Kasumi-1 (cell line): ENCODE measurements at regions not wholly inside any gene's neighbourhood (a gene's known extent, or its start where the extent isn't known, plus 50 kb on each side); places are given as distances from the start of the nearest gene placed in this dataset.
"Not testable (repeated sequence)": the region's sequence is repeated elsewhere in the genome, so short reads cannot be mapped to it uniquely, and the experiment has no call there.

Experiments
- DNase-seq, 2 experiments: peaks; one replicate each; lab custom pipeline; 2025; lab: John Stamatoyannopoulos, UW

DNA sequence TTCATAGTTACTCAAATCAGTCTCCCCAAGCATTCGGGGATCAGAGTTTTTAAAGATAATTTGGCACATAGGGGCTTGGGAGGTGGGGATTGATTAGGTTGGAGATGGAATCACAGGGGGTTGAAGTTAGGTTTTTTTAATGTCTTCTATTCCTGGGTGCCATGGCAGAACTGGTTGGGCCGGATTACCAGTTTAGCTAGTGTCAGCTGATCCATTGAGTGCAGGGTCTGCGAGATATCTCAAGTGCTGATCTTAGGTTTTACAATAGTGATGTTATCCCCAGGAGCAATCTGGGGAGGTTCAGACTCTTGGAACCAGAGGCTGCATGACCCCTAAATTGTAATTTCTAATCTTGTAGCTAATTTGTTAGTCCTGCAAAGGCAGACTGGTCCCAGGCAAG is 163.5 kb upstream of the ATP10A start:
- not testable (repeated sequence) for DNase-seq

DNA sequence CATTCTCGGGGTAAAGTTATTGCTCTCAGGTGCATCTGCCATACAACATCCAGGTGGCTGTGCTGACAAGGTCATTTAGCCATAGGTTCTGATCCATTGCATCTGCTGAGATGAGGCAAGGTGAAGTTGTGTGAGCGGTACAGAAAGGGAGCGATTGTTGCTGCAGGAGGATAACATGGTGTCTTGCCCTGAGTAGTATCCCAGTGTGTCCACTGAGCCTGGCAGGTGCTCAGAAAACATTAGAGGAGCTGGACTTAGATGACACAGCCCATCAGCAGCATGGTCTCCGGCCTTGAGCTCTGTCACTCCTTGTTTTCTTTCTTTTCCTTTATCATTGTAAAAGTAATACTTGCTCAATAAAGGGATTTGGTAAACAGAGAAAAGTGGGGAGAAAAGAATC is 161.1 kb upstream of the ATP10A start:
- DNase-seq = no peak

DNA sequence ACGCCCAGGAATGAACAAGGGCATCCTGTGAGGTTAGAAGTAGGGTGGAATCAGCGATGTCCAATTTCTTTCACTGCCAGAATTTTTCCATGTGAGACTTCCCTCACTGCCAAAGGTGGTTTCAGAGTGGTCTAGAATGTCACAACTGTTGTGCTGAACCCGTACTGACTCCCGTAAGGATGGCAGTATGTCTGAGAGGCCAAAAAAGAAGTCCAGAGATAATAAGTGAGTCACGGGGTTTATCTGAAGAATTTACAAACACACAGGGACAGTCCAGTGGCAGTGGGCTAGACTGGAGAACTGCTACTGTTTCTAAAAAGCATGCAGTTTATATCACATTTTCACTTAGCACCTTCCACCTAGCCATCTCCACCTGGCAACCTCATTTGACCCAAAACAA is 160.6 kb upstream of the ATP10A start:
- no peak for DNase-seq

DNA sequence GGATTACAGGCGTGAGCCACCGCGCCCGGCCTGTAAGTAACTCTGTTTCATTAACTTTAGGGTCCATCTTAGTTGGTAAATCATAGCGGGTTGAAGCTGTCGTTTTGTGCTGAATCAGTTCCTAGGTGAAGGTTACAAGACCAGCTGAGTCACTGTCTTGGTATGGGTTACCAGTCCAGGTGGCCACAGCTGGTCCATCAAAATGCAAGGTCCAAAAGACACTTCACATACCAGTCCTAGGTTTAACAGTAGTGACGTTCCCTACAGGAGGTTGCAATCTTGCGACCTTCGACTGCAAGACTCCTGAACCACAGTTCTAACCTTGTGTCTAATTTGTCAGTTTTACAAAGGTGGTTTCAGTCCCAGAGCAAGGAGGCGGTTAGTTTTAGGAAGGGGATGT is 160.1 kb upstream of the ATP10A start:
- no peak for DNase-seq

DNA sequence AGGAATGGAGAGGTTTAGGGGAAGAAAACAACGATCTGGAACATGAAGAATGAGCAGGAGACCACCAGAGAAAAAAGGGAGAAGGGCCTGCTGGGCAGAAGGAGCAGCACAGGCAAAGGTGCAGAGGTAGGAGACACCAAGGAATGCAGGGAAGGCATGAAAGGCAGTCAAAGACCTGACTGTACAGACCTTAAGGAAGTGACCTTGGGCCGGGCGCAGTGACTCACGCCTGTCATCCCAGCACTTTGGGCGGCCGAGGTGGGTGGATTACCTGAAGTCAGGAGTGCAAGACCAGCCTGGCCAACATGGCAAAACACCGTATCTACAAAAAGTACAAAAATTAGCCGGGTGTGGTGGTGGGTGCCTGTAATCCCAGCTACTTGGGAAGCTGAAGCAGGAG is 157.7 kb upstream of the ATP10A start:
- DNase-seq = no peak

DNA sequence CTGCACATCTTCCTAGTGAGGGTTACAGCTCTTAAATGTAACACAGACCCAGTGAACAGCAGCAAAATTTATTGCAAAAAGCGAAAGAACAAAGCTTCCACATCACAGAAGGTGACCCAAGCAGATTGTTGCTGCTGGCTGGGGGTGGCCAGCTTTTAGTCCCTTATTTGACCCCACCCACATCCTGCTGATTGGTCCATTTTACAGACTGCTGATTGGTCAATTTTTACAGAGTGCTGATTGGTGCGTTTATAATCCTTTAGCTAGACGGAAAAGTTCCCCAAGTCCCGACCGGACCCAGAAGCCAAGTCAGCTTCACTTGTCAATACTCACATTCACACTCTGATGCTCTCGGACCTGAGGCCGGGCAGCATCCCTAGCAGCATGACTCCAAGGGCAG is 154.5 kb upstream of the ATP10A start:
- DNase-seq = no peak

DNA sequence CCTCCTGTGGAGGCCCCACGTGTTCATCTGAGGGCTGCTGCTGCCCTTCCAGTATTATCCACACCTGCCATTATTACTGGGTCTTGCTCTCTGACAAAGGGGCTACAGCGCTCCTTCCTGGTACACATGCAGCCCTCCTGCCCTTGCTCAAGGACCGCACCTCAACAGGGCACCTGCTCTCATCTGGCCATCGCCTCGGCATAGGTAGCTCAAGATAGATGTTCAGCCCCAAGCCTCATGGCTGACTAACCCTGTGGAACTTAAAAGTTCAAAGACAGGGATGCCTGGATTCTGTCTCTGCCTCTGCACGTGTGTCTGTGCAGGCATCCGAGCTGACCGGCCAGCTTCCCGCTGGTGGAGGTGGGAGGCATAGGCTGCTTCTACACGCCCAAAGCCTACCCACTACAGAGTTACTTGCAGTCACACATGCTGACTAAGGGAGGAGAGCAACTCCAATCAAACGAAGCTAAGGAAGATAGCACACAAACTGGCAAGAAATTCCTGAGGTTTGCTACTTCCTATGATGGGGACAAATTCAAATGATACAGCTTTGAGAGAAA is 152.5 kb upstream of the ATP10A start:
- no peak for DNase-seq

DNA sequence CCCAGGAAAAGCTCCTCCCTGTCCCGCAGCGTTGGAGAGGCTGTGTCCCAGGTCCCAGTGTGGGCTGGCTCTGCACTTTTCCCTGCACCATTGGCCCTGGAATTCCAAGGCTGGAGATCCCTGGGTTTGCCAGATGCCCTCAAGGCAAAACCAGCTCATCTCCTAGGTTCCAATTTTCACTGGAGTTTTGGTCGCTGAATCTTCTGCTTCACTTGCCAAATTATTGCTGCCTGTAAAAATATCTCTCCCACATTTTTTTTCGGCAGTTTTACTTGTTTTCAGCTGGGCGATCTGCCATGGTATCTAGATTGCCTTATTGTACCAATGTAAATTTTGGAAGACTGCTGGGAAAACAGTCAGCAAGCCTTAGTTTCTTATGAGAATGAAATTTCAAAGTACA is 150.9 kb upstream of the ATP10A start:
- no peak for DNase-seq

DNA sequence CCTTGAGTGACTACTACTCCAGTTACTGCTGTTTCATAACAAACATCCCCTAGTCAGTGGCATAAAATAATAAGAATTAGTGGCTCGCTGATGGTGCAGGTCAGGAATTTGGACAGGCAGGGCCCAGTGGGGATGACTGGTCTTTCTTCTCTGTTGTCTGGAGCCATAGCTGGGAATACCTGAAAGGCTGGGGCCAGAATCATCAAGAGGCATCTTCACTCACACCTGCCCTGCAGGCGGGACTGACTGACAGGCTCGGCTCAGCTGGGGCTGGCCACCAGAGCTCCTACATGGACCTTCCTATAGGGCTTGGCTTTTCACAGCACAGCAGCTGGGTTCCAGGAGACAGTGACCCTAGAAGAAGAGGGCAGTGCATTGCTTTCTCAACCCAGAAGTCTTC is 148.8 kb upstream of the ATP10A start:
- DNase-seq = no peak

DNA sequence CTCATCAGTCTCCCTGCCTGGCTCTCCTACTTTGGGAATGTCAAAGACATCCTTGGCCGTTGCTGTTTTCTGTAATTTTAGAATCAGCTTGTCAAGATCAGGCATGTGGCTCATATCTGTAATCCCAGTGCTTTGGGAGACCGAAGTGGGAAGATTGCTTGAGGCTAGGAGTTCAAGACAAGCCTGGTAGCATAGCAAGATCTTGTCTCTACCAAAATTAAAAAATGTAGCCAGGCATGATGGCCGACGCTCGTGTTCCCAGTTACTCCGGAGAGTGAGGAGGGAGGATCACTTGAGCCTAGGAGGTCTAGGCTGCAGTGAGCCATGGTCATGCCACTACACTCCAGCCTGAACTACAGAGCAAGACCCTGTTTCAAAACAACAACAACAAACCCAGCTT is 144.0 kb upstream of the ATP10A start:
- DNase-seq = no peak

DNA sequence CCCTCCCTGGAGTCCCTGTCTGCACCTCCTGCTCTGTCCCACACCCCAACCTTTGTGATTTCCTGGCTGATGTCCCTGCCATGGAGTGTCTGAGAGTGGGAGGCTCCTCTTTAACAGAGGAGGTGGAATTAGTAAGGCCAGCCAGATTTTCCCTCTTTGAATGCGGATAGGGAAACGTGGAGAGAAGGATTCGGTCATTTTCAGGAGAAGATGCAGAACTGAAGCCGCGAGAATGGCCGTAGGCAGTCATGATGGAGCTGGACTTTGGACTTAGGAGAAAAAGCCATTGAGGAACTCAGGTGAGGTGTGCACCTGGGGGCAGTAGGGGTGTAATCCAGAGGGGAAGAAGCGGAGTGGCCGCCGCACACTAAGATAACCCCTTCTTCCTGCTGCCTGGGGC is 138.1 kb upstream of the ATP10A start:
- DNase-seq = no peak

DNA sequence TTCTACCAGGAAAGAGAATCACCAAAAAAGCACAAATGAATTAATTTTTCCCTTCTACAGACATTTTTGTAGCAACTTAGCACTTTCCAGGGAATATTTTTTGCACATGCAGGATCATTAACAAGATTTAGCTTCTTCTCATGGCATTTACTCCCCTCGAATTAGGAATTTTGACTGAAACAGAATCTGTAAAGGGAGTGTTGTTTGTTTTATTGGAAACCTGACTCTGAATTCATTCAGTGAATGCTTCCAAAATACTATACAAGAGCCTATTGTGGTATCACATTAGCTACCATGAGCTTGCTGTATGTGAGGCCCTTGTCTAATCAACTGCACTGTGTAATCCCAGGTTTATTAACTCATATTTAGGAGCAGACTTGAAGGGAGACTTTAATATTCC is 130.4 kb upstream of the ATP10A start:
- no peak for DNase-seq

DNA sequence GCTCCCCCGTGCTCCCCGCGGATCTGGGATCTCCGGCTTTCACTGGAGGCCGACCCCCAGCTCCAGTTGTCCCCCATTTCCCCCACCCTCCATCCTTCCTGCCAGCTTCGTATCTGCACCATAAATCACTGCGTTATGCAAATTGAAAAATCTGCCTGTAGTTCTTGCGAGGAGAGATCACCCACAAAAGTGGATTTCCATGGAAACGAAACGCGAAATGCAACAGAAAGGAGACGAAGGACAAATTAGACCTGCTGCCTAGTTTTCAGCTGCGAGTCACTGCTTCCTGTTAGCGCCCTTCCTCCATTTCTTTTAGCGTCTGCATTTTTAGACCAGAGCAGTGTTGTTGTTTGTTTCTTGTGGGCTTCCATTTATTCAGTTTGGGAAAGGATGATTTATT is 127.1 kb upstream of the ATP10A start:
- DNase-seq = no peak

DNA sequence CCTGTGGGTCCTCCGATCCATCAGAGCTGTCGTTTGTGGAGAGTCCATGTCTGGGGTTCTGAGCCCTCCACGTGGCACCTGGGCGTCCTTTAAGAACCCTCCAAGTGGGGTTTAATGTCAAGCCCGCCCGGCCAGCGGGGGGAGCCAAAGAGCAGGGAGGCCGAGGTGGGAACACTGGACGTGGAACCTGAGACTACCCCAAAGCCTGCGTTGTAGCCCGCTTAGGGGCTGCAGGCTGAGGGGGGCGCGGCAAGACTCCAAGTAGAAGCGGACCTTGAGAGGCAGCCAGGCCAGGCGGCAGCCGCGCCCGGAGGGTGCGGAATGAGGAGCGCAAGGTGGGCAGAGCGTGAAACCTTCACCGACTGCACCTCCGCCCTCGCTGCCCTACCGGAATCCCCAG is 126.2 kb upstream of the ATP10A start:
- no peak for DNase-seq

DNA sequence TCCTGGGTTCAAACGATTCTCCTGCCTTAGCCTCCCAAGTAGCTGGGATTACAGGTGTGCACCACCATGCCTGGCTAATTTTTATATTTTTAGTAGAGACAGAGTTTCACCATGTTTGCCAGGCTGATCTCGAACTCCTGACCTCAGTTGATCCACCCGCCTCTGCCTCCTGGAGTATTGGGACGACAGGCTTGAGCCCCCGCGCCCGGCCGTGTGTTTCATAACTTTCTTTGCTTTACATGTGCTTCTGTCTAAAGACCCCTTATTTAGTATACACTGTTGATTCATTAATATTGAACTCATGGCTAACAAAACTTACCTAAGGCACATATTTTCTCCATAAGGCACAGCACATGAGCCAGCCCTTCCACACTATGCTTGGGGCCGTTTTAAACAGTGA is 125.6 kb upstream of the ATP10A start:
- DNase-seq = not testable (repeated sequence)

DNA sequence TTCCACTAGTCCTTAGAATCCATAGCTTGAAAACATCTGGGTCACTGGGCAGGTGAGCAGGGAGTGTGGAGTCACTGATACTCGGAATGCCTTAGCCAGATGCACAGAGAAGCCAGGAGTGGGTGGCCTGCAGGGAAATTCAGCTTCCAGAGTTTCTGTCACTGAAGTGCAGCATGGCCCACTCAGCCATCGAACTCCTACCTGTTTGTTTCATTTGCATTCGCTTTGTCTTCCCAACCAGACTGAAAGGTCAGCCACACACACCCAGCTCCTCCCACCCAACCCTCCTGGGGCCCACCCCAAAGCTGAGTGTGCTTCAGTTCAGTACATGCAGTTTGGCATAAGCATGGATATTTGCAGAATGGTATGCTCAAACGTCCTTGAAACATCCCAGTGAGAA is 124.5 kb upstream of the ATP10A start:
- DNase-seq = no peak

DNA sequence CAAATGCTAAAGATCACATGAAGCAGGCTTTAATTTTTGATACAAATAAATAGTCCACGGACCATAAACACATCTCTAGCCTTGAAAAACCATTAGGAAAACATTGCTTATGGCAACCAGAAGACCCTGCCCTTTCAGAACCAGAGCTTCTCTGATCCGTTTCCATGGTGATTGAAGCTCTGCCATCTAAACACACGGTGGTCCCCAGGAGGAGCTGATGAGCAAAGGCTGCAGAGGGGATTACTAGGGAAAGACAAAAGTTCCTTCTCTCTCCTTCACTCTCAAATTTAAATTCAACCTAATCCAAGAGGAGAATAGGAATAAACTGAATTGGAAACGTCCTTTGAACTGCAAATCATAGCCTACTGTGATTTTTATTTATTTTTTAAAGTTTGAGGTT is 122.0 kb upstream of the ATP10A start:
- DNase-seq = no peak

DNA sequence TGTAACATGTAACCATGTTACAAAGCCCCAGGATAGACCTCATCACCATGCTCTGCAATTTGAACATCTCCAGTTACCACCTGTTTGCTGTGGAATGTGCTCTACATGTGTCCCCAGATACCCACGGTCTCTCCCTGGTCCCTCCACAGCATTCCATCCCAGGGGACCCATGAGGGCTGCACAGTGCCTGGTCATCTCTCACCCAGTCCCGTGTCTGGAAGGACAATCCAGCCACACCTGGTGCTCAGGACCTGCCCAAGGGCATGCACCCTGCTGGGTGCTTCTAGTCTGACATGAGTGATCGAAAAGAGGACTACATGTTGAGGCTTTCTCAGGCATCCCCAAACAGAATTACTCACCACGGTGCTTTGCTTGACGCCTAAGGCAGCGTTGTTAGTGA is 119.6 kb upstream of the ATP10A start:
- no peak for DNase-seq

DNA sequence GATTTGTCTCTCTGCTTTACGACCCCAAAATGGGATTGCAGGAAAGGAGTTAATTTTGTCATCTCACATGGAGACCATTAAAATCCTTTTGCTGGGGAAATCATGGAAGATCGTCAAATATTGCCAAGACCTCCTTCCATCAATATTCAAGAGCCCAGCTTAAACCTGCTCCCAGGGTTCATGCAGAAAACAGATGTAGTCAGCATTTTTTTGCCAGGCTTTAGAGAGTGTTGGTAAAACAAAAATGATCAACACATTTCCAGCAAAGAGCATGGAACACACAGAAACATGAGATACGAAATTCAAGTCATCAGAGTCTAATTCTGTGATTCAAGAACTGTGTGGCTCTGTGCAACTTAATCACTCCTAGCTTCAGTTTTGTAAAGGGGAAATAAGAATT is 118.0 kb upstream of the ATP10A start:
- DNase-seq = no peak

DNA sequence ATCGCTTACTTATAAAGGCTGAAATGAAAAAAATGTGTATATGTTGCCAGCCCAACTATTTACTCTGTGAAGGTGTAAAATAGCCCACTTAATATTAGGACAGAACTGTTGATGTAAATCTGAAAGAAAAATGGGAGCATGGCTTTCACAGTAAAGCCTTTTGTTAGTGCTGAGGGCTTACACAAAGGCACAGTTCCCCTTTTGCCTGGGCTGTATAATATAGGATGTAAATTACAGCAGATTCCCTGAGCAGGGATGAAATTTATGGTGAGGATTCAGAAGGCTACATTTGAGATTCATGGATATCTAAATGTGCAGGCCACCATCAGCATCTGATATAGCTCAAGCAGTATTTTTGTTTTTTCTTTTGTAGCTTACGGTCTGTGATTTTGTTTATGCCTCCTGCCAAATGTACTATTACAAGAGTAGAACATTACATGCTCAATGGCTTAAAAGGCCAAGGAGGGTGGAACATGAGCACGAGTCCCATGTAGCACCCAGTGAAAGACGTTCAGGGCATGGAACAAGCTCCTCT is 109.1 kb upstream of the ATP10A start:
- DNase-seq = no peak

DNA sequence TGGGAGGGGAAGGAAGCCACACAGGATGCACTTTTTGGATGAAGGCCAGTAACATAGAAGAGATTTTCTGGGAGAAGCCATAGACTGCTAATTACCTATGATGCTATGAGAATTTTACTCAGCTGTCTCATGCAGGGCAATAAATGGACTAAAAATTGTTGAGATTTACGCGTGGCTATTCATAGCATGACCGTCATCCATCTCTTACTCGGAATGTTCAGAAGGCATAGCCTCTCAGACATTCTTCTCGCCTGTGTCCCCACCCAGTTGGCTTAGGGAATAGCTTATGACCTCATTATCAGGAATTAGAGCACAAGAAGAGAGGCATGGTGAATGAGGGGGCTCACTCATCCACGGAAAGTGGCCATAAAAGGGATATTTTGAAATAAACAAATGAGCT is 107.9 kb upstream of the ATP10A start:
- no peak for DNase-seq

DNA sequence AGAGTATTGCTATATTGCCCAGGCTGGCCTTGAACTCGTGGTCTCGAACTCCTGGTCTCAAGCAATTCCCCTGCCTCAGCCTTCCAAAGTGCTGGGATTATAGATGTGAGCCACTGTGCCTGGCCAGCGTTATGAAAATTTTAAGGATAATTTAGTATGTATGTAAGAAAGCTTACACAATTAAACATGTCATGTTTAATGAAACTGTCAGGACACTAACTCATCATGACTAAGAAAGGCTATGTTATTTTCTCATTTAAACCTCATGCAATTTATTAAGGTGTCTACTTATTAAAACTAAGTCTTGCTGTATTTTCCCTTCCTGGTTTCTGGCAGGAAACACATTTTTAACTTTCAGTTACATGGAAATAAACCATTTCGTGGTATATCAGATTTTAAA is 106.8 kb upstream of the ATP10A start:
- no peak for DNase-seq

DNA sequence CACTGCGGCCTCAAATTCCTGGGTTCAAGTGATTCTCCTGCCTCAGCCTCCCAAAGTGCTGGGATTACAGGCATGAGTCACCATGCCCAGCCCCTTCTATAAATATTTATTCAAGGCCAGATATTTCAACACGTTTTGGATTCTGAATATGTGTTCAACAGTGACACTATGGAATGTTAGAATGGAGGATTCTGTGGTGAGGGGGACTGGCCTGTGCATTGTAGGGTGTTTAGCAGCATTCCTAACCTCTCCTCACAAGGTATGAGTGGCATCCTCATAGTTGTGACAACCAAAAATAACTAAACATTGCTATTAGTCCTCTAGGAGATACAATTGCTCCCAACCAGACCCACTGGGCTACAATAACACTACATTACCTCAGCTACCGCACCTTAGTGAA is 104.0 kb upstream of the ATP10A start:
- no peak for DNase-seq

DNA sequence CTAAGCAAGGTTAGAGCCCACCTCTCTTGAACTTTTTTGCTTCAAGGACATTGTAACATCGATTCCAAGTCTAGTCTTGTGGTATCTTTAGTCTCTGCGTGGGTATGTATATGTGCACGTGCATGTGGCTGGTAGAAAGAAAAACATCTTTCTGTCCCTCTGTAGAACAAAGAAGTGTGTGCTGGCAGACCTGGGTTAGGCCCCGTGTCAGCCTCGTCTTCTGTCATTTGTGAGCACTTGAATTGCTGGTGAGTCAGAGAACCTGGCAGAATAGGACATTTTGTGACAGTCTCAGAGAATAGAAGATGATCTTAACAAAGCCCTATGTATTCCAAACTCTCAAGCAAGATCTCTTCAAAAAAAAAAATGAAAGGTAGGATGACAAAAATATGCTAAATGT is 102.2 kb upstream of the ATP10A start:
- no peak for DNase-seq

DNA sequence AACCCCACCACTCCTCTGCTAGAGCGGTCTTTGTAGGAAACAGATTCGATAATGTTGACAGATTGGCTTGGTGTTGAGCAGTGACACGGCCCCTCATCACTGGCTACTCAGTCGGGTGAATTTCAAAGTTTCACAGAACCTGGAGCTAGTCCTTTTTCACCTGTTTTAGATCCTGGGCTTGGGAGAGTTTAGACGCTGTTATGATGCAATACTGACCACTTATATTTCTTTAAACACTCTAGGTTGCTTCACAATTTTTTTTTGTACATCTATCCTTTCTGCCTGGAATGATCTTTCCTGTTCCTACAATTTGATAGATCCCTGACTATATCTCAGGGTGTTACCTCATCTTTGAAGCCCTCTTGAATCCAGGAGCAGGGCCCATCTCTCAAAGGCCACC is 97.1 kb upstream of the ATP10A start:
- no peak for DNase-seq
